Neuronal stem cell (in vitro differentiated cells): ENCODE measurements at regions not wholly inside any gene's neighbourhood (a gene's known extent, or its start where the extent isn't known, plus 50 kb on each side); places are given as distances from the start of the nearest gene placed in this dataset.

Source experiments
- DNase-seq: peaks from one replicate; pipeline ENCODE4 v3.0.0-alpha.2; 2013; ENCODE audit warnings: low spot score
- H2AFZ ChIP-seq: one replicate; pipeline ENCODE4 v1.6.1; 2013; ENCODE audit warnings: mild to moderate bottlenecking, low read length, inconsistent platforms
- H2AK5ac ChIP-seq: 2 replicates; pipeline ENCODE4 v1.6.1; 2013; ENCODE audit warnings: low read depth, mild to moderate bottlenecking, inconsistent platforms, low read length, moderate library complexity, mixed read lengths
- H2BK120ac ChIP-seq: 2 replicates; pipeline ENCODE4 v1.6.1; 2013; ENCODE audit warnings: low read depth, mild to moderate bottlenecking, inconsistent platforms, low read length, moderate library complexity, mixed read lengths
- H2BK12ac ChIP-seq: one replicate; pipeline ENCODE4 v1.6.1; 2013; ENCODE audit warnings: low read length, inconsistent platforms
- H2BK15ac ChIP-seq: 2 replicates; pipeline ENCODE4 v1.6.1; 2013; ENCODE audit warnings: mild to moderate bottlenecking, low read length, inconsistent platforms, mixed read lengths
- H2BK5ac ChIP-seq: one replicate; pipeline ENCODE4 v1.6.1; 2013; ENCODE audit warnings: inconsistent platforms, mild to moderate bottlenecking, low read length, moderate library complexity
- H3K14ac ChIP-seq: one replicate; pipeline ENCODE4 v1.6.1; 2013; ENCODE audit warnings: low read length, inconsistent platforms
- H3K18ac ChIP-seq: 2 replicates; pipeline ENCODE4 v1.6.1; 2013; ENCODE audit warnings: low read length, inconsistent platforms
- H3K23ac ChIP-seq: 2 replicates; pipeline ENCODE4 v1.6.1; 2013; ENCODE audit warnings: low read depth, mild to moderate bottlenecking, mixed read lengths, low read length, inconsistent platforms; ENCODE audit not compliant: poor library complexity
- H3K27ac ChIP-seq: replicated peaks from 3 replicates; pipeline ENCODE4 v1.5.1; 2013; ENCODE audit warnings: low read length, inconsistent platforms
- H3K27me3 ChIP-seq, 3 experiments: 2 replicates each; pipeline ENCODE4 v1.6.1; 2013; ENCODE audit warnings: low read length in 3 of 3, mild to moderate bottlenecking in 2 of 3, inconsistent platforms in 1 of 3, low read depth in 1 of 3, mixed read lengths in 1 of 3, moderate library complexity in 1 of 3; ENCODE audit not compliant: control insufficient read depth in 3 of 3, insufficient read depth in 3 of 3
- H3K36me3 ChIP-seq, 2 donors: replicated peaks in 1 of 2; 2 replicates each; pipeline ENCODE4 v1.6.1; 2013; ENCODE audit warnings: low read length in 2 of 2; ENCODE audit not compliant: control insufficient read depth in 2 of 2, insufficient read depth in 2 of 2
- H3K4ac ChIP-seq: 2 replicates; pipeline ENCODE4 v1.6.1; 2013; ENCODE audit warnings: inconsistent platforms, mild to moderate bottlenecking, low read length, moderate library complexity
- H3K4me1 ChIP-seq, 2 donors: 1 replicate in 1 of 2; 2 replicates in 1 of 2; pipeline ENCODE4 v1.6.1; 2013; ENCODE audit warnings: low read length in 2 of 2, low read depth in 1 of 2; ENCODE audit not compliant: control insufficient read depth in 2 of 2, insufficient read depth in 1 of 2
- H3K4me2 ChIP-seq: one replicate; pipeline ENCODE4 v1.6.1; 2013; ENCODE audit warnings: mild to moderate bottlenecking, low read length, inconsistent platforms; ENCODE audit not compliant: insufficient read depth, poor library complexity, severe bottlenecking
- H3K4me3 ChIP-seq, 2 donors: 2 replicates each; pipeline ENCODE4 v1.5.1; 2013; ENCODE audit warnings: low read length in 2 of 2, mild to moderate bottlenecking in 2 of 2, inconsistent platforms in 1 of 2, moderate library complexity in 1 of 2
- H3K79me1 ChIP-seq: one replicate; pipeline ENCODE4 v1.6.1; 2013; ENCODE audit warnings: low read depth, mild to moderate bottlenecking, inconsistent platforms, low read length, moderate library complexity
- H3K9ac ChIP-seq: one replicate; pipeline ENCODE4 v1.6.1; 2013; ENCODE audit warnings: mild to moderate bottlenecking, low read depth, low read length, inconsistent platforms; ENCODE audit not compliant: poor library complexity
- H3K9me3 ChIP-seq, 2 donors: replicated peaks in 1 of 2; 2 replicates each; pipeline versions ENCODE3 to v1.6.1; 2013; ENCODE audit warnings: low read length in 2 of 2, mild to moderate bottlenecking in 2 of 2, inconsistent platforms in 1 of 2, low read depth in 1 of 2, mixed read lengths in 1 of 2, moderate library complexity in 1 of 2; ENCODE audit not compliant: control insufficient read depth in 2 of 2, insufficient read depth in 1 of 2
- H4K8ac ChIP-seq: one replicate; pipeline ENCODE4 v1.6.1; 2013; ENCODE audit warnings: low read depth, mild to moderate bottlenecking, inconsistent platforms, low read length, moderate library complexity
- H4K91ac ChIP-seq: one replicate; pipeline ENCODE4 v1.6.1; 2013; ENCODE audit warnings: low read length, low read depth, mild to moderate bottlenecking, inconsistent platforms; ENCODE audit not compliant: poor library complexity
- WGBS, 2 donors: extraction: QIAGEN DNeasy Blood & Tissue Kit; methylation state at CpG; one replicate each; pipeline ENCODE4 v1.1.7; 2013; ENCODE audit warnings: missing lambda C conversion rate in 2 of 2, mixed read lengths in 1 of 2; ENCODE audit not compliant: insufficient read length in 2 of 2, insufficient replicate concordance in 1 of 2; ENCODE audit errors: extremely low coverage in 2 of 2; 5-methylcytosine and 5-hydroxymethylcytosine counted together

DNA sequence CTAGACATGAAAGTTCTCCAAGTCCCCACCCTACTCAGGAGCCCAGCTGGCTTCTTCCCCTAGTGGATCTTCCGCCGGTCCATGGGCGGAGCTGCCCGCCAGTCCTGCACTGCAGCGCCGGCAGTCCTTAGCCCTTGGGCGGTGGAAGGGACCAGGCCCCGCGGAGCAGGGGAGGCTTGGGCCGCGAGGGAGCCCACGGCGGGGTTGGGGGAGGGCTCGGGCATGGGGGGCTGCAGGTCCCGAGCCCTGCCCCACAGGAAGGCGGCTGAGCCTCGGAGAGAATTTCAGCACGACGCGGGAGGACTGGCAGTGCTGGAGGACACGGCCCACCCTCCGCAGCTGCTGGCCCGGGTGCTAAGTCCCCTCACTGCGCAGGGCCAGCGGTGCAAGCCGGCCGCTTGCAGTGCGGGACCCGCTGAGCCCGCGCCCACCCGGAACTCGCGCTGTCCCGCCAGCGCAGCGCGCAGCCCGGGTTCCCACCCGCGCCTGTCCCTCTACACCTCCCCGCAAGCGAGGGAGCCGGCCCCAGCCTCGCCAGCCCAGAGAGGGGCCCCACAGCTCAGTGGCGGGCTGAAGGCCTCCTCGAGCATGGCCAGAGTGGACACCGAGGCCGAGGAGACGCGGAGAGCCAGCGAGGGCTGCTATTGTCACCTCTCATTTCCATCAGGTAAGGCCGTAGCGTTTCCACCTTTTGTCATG lies 1398.6 kb downstream of the MRPL39 start:
- Histone ChIP-seq H3K27me3 (no peaks in the 10 kb centered on the region), H3K9ac (no peak overlapping the region)
- DNase-seq, result no peak

DNA sequence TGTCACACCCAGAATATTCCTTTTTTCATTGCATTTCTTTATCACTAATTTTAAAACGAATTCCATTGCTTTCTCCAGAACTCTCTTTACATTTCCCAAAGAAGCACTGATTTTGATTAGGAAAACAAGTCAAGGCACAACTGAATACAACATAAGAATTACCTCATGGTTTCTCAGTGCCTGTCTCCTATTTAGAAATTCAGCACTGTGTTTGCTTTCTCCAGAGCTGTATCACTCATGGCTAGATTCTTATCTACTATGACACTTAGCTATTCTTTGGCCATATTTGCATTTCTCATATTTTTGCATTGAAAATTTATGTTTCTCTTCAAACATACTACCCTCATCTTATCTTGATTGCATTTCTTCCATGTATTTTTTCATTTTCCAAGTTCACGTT lies 1402.0 kb downstream of the MRPL39 start:
- no peak overlapping the region for H2BK12ac ChIP-seq
- H3K27me3 ChIP-seq, result no peaks in the 10 kb centered on the region
- no peak overlapping the region for H3K4ac ChIP-seq
- no peak overlapping the region for H2BK15ac ChIP-seq
- no CpG with 5 or more reads among the region's 2 CpGs for WGBS, 2 donors
- no peak overlapping the region for H3K4me3 ChIP-seq
- H3K4me2 ChIP-seq, result no peak overlapping the region
- H2AFZ ChIP-seq, result no peak overlapping the region
- H3K36me3 ChIP-seq, result no peaks in the 10 kb centered on the region
- H3K9me3 ChIP-seq, result no peaks in the 10 kb centered on the region
- H3K18ac ChIP-seq, result no peak overlapping the region
- no peak overlapping the region for H3K27ac ChIP-seq
- no peak overlapping the region for H4K91ac ChIP-seq
- H3K4me1 ChIP-seq, result no peaks in the 10 kb centered on the region
- H2BK120ac ChIP-seq, result no peak overlapping the region
- no peak overlapping the region for H2AK5ac ChIP-seq
- no peak for DNase-seq
- no peaks in the 10 kb centered on the region for H3K79me1 ChIP-seq
- no peak overlapping the region for H3K14ac ChIP-seq
- no peak overlapping the region for H4K8ac ChIP-seq
- H3K23ac ChIP-seq, result no peak overlapping the region
- no peak overlapping the region for H3K9ac ChIP-seq
- H2BK5ac ChIP-seq, result no peak overlapping the region

More for the DNA sequence above, 1398.6 kb downstream of the MRPL39 start:
- H2BK120ac ChIP-seq, result no peak overlapping the region
- no peaks in the 10 kb centered on the region for H3K4me1 ChIP-seq
- no peak overlapping the region for H2BK15ac ChIP-seq
- H2AFZ ChIP-seq, result no peak overlapping the region
- no peak overlapping the region for H3K23ac ChIP-seq
- no peak overlapping the region for H2BK5ac ChIP-seq
- no peak overlapping the region for H3K4me2 ChIP-seq
- no peak overlapping the region for H3K18ac ChIP-seq
- H3K36me3 ChIP-seq, result no peaks in the 10 kb centered on the region
- H4K91ac ChIP-seq, result no peak overlapping the region
- no peak overlapping the region for H3K4ac ChIP-seq
- no CpG with 5 or more reads among the region's 54 CpGs for WGBS, 2 donors
- H3K27ac ChIP-seq, result no peak overlapping the region
- H3K79me1 ChIP-seq, result no peaks in the 10 kb centered on the region
- no peaks in the 10 kb centered on the region for H3K9me3 ChIP-seq
- no peak overlapping the region for H2AK5ac ChIP-seq
- no peak overlapping the region for H3K4me3 ChIP-seq
- H3K14ac ChIP-seq, result no peak overlapping the region
- no peak overlapping the region for H2BK12ac ChIP-seq
- no peak overlapping the region for H4K8ac ChIP-seq

DNA sequence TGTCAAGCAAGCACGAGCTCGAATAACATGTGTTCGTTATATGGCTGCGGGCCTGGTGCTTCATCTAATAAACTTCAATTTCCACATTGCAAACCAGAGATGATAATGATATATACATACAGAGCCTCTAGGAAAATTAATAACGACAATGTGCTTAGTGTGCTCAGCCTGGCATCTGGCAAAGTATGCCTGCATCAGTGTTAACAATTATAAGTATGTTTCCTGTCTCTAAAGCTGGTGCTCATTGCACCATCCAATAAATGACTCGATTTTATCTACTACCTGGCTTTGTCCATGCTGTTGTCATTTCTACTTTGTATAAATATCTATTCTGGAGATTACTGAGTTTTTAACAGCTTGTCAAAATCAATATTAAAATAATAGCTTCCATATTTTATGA lies 1402.6 kb downstream of the MRPL39 start:
- H3K27ac ChIP-seq, result no peak overlapping the region
- no peak for DNase-seq
- no peaks in the 10 kb centered on the region for H3K79me1 ChIP-seq
- H3K18ac ChIP-seq, result no peak overlapping the region
- no peak overlapping the region for H4K8ac ChIP-seq
- H3K14ac ChIP-seq, result no peak overlapping the region
- H3K4me2 ChIP-seq, result no peak overlapping the region
- H2BK15ac ChIP-seq, result no peak overlapping the region
- no peak overlapping the region for H2BK120ac ChIP-seq
- H2AFZ ChIP-seq, result no peak overlapping the region
- no peak overlapping the region for H3K4ac ChIP-seq
- no peak overlapping the region for H2AK5ac ChIP-seq
- H3K27me3 ChIP-seq, result no peaks in the 10 kb centered on the region
- H3K9me3 ChIP-seq, result no peaks in the 10 kb centered on the region
- H2BK12ac ChIP-seq, result no peak overlapping the region
- WGBS, 2 donors, result no CpG with 5 or more reads among the region's 6 CpGs
- H3K4me3 ChIP-seq, result no peak overlapping the region
- H2BK5ac ChIP-seq, result no peak overlapping the region
- H3K23ac ChIP-seq, result no peak overlapping the region
- H3K4me1 ChIP-seq, result no peaks in the 10 kb centered on the region
- H3K9ac ChIP-seq, result no peak overlapping the region
- no peaks in the 10 kb centered on the region for H3K36me3 ChIP-seq
- no peak overlapping the region for H4K91ac ChIP-seq

DNA sequence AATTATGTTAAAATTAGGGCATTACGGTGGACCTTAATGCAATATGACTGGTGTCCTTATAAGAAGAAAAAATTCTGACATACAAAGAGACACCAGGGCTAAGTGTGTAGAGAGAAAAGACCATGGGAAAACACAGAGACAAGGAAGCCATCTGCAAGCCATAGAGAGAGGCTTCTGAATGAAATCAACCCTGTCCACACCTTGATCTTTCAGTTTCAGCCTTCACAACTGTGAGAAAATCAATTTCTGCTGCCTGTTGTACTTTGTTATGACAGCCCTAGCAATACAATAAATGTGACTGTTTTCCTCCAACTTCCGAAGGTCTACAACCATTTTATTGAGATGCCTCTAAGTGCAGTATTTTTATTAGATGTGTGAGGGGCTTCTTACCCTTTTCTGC lies 1407.2 kb downstream of the MRPL39 start:
- H3K9ac ChIP-seq, result no peak overlapping the region

More for the DNA sequence above, 1407.2 kb downstream of the MRPL39 start:
- H2BK15ac ChIP-seq, result no peak overlapping the region
- no peak overlapping the region for H3K4me3 ChIP-seq
- H3K18ac ChIP-seq, result no peak overlapping the region
- no peak overlapping the region for H2BK5ac ChIP-seq
- no peak overlapping the region for H2BK12ac ChIP-seq
- DNase-seq, result no peak
- H4K91ac ChIP-seq, result no peak overlapping the region
- no peaks in the 10 kb centered on the region for H3K79me1 ChIP-seq
- H3K14ac ChIP-seq, result no peak overlapping the region
- no peak overlapping the region for H3K27ac ChIP-seq
- no peak overlapping the region for H4K8ac ChIP-seq
- H2BK120ac ChIP-seq, result no peak overlapping the region
- no peak overlapping the region for H3K23ac ChIP-seq
- no peaks in the 10 kb centered on the region for H3K27me3 ChIP-seq
- H3K4me1 ChIP-seq, result no peaks in the 10 kb centered on the region
- no peaks in the 10 kb centered on the region for H3K36me3 ChIP-seq
- H2AFZ ChIP-seq, result no peak overlapping the region
- H2AK5ac ChIP-seq, result no peak overlapping the region
- no CpG with 5 or more reads among the region's 2 CpGs for WGBS, 2 donors
- no peaks in the 10 kb centered on the region for H3K9me3 ChIP-seq
- no peak overlapping the region for H3K4ac ChIP-seq
- H3K4me2 ChIP-seq, result no peak overlapping the region
